ENCODE measurements at regions not wholly inside any gene's neighbourhood (a gene's known extent, or its start where the extent isn't known, plus 50 kb on each side); places are given as distances from the start of the nearest gene placed in this dataset.

DNA sequence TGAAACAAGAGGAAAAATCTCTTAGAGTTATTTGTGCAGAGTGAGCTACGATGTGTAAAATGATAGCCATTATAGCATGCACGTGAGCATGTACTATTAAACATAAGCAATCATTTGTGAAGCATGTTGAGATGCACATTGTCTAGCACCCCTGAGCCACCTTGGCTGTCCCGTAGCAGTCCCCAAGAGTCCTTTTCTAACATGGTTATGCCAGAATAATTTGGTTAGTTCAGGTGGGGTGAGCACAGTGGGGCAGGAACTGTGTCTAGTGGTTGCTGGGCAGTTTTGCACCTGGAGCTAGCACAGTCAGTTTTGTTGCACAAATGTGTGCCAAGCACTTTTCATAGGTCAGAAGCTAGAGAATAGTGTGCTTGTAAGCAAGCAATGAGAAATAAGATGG, 809.8 kb downstream of the RNF144A start:
- Histone ChIP-seq H2AFZ (ENCODE audit: low read depth, low read length) (no peak overlapping the region), H3K79me2 (replicated peaks; ENCODE audit: insufficient read depth, low read length) (no peaks in the 10 kb centered on the region), H3K27me3 (ENCODE audit: insufficient read depth, low read depth, low read length) (no peaks in the 10 kb centered on the region), H3K36me3 (ENCODE audit: insufficient read depth, low read length) (no peaks in the 10 kb centered on the region), H3K4me3 (ENCODE audit: low read length) (no peak overlapping the region), H3F3A (ENCODE audit: insufficient read depth, low read length, poor library complexity, severe bottlenecking) (no peaks in the 10 kb centered on the region), H3K9ac (ENCODE audit: low read length) (no peak overlapping the region), H3K9me3 (ENCODE audit: low read length) (no peaks in the 10 kb centered on the region), H4K20me1 (ENCODE audit: insufficient read depth) (no peaks in the 10 kb centered on the region), H3K4me2 (ENCODE audit: low read length) (no peak overlapping the region), H3K27ac (ENCODE audit: low read length) (no peak overlapping the region), H3K9me2 (ENCODE audit: insufficient read depth, low read length) (no peaks in the 10 kb centered on the region)
- TF ChIP-seq RAD21 (conservative IDR thresholded peaks at IDR 0.05) (no peak), EZH2 (IDR thresholded peaks at IDR 0.05; ENCODE audit: borderline replicate concordance, insufficient read depth, low read length, poor library complexity, severe bottlenecking) (no peak), SMC3 (conservative IDR thresholded peaks at IDR 0.05; ENCODE audit: poor library complexity) (no peak), EP300 (conservative IDR thresholded peaks at IDR 0.05; ENCODE audit: poor library complexity, severe bottlenecking) (no peak), MXI1 (conservative IDR thresholded peaks at IDR 0.05; ENCODE audit: poor library complexity, severe bottlenecking) (no peak), POLR2AphosphoS5 (IDR thresholded peaks at IDR 0.05) (no peak), TAF1 (IDR thresholded peaks at IDR 0.05; ENCODE audit: low read depth) (no peak)
- TF ChIP-seq, protein P1, sequence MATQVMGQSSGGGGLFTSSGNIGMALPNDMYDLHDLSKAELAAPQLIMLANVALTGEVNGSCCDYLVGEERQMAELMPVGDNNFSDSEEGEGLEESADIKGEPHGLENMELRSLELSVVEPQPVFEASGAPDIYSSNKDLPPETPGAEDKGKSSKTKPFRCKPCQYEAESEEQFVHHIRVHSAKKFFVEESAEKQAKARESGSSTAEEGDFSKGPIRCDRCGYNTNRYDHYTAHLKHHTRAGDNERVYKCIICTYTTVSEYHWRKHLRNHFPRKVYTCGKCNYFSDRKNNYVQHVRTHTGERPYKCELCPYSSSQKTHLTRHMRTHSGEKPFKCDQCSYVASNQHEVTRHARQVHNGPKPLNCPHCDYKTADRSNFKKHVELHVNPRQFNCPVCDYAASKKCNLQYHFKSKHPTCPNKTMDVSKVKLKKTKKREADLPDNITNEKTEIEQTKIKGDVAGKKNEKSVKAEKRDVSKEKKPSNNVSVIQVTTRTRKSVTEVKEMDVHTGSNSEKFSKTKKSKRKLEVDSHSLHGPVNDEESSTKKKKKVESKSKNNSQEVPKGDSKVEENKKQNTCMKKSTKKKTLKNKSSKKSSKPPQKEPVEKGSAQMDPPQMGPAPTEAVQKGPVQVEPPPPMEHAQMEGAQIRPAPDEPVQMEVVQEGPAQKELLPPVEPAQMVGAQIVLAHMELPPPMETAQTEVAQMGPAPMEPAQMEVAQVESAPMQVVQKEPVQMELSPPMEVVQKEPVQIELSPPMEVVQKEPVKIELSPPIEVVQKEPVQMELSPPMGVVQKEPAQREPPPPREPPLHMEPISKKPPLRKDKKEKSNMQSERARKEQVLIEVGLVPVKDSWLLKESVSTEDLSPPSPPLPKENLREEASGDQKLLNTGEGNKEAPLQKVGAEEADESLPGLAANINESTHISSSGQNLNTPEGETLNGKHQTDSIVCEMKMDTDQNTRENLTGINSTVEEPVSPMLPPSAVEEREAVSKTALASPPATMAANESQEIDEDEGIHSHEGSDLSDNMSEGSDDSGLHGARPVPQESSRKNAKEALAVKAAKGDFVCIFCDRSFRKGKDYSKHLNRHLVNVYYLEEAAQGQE (IDR thresholded peaks at IDR 0.05; ENCODE audit: borderline replicate concordance) = no peak
- TF ChIP-seq, protein P2, sequence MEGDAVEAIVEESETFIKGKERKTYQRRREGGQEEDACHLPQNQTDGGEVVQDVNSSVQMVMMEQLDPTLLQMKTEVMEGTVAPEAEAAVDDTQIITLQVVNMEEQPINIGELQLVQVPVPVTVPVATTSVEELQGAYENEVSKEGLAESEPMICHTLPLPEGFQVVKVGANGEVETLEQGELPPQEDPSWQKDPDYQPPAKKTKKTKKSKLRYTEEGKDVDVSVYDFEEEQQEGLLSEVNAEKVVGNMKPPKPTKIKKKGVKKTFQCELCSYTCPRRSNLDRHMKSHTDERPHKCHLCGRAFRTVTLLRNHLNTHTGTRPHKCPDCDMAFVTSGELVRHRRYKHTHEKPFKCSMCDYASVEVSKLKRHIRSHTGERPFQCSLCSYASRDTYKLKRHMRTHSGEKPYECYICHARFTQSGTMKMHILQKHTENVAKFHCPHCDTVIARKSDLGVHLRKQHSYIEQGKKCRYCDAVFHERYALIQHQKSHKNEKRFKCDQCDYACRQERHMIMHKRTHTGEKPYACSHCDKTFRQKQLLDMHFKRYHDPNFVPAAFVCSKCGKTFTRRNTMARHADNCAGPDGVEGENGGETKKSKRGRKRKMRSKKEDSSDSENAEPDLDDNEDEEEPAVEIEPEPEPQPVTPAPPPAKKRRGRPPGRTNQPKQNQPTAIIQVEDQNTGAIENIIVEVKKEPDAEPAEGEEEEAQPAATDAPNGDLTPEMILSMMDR (IDR thresholded peaks at IDR 0.05; ENCODE audit: poor library complexity, severe bottlenecking) = no peak

DNA sequence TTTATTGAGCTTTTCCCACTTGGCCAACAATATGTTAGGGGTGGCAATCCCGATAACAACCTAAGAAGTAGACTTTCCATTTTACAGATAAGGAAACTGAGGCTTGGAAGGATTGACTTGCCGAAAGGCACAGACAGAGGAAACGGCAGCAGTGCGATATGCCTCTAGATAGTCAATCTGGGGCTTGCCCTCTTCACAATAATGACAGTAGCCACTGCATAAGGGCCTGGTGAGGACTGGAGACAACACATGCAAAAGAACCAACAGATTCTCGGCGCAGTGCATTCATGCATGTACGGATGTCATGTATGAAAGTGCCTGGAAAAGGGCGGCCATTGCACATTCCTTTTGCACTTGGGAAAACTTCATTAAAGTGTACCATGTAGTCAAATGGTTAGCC, 811.2 kb downstream of the RNF144A start:
- H3K27ac ChIP-seq (ENCODE audit: low read length) = no peak overlapping the region
- no peak overlapping the region for H3K4me2 ChIP-seq (ENCODE audit: low read length)
- no peaks in the 10 kb centered on the region for H3K36me3 ChIP-seq (ENCODE audit: insufficient read depth, low read length)
- no peak overlapping the region for H2AFZ ChIP-seq (ENCODE audit: low read depth, low read length)
- no peak overlapping the region for H3K9ac ChIP-seq (ENCODE audit: low read length)
- H3K9me2 ChIP-seq (ENCODE audit: insufficient read depth, low read length) = no peaks in the 10 kb centered on the region
- no peaks in the 10 kb centered on the region for H4K20me1 ChIP-seq (ENCODE audit: insufficient read depth)
- no peaks in the 10 kb centered on the region for H3K79me2 ChIP-seq (replicated peaks; ENCODE audit: insufficient read depth, low read length)
- H3K4me3 ChIP-seq (ENCODE audit: low read length) = no peak overlapping the region
- TF ChIP-seq, protein P2 (IDR thresholded peaks at IDR 0.05; ENCODE audit: poor library complexity, severe bottlenecking) = no peak
- TF ChIP-seq RAD21 (conservative IDR thresholded peaks at IDR 0.05) = no peak
- no peaks in the 10 kb centered on the region for H3K27me3 ChIP-seq (ENCODE audit: insufficient read depth, low read depth, low read length)
- H3K9me3 ChIP-seq (ENCODE audit: low read length) = no peaks in the 10 kb centered on the region
- H3F3A ChIP-seq (ENCODE audit: insufficient read depth, low read length, poor library complexity, severe bottlenecking) = no peaks in the 10 kb centered on the region

Measured in neural cell (in vitro differentiated cells).